ENCODE measurements at regions not wholly inside any gene's neighbourhood (a gene's known extent, or its start where the extent isn't known, plus 50 kb on each side); places are given as distances from the start of the nearest gene placed in this dataset.

- TF ChIP-seq POLR2A (IDR thresholded peaks at IDR 0.05; ENCODE audit: low read depth, low read length) (no peak), POLR2AphosphoS5 (IDR thresholded peaks at IDR 0.05; ENCODE audit: low read depth, low read length) (no peak), TAF1 (IDR thresholded peaks at IDR 0.05; ENCODE audit: borderline replicate concordance, low read depth, low read length) (no peak)
These were observed 340.7 kb downstream of the LPIN1 start for GRCh38 chr2:12087175-12087574.
